ENCODE measurements at regions not wholly inside any gene's neighbourhood (a gene's known extent, or its start where the extent isn't known, plus 50 kb on each side); places are given as distances from the start of the nearest gene placed in this dataset.

- TF ChIP-seq CTCF (tag by site-specific recombination; IDR thresholded peaks at IDR 0.05) (no peak), ZNF791 (tag by site-specific recombination; IDR thresholded peaks at IDR 0.05) (no peak), PBX3 (CRISPR knock-in tag; IDR thresholded peaks at IDR 0.05) (no peak), ZNF248 (tag by site-specific recombination; IDR thresholded peaks at IDR 0.05) (no peak), ZNF426 (tag by site-specific recombination; IDR thresholded peaks at IDR 0.05) (no peak), HOXA7 (CRISPR knock-in tag; IDR thresholded peaks at IDR 0.05; ENCODE audit: borderline replicate concordance) (no peak), ZBTB8A (tag by site-specific recombination; IDR thresholded peaks at IDR 0.05) (no peak), ZNF747 (tag by site-specific recombination; IDR thresholded peaks at IDR 0.05) (no peak), ZNF510 (tag by site-specific recombination; IDR thresholded peaks at IDR 0.05; ENCODE audit: insufficient replicate concordance) (no peak), ZNF518A (tag by site-specific recombination; conservative IDR thresholded peaks at IDR 0.05; ENCODE audit: low read depth) (no peak)
Observed at GRCh38 chr13:55563267-55563666, 1577.5 kb upstream of the PRR20A start.
